ENCODE measurements at regions not wholly inside any gene's neighbourhood (a gene's known extent, or its start where the extent isn't known, plus 50 kb on each side); places are given as distances from the start of the nearest gene placed in this dataset.
A peak's percentile ranks its signal among the peaks of the same experiment; 100 is the strongest.

DNA sequence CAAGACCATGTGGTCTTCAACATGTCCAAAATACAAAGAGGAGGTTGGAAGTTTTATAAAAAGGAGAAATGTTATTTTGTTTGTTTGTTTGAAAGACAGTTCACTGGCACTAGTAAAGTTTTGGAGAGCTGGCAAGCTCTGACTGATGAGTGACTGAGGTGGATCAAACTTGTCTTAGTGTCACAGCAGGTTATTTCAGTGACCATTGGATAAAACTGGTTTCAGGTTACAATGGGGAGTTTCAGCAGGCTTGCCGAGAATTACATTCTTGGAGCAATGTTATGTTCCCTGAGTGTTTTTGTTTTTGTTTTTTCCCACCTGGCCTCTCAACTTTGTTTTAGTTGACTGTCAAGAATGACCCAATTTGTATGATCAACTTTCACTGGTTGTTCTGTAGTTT, 414.5 kb upstream of the ARHGEF26 start:
- Mint-ChIP-seq H3K36me3 (no peaks in the 10 kb centered on the region), H3K27ac (no peak overlapping the region), H3K9me3 (peaks cover 0 to 4% of the 10 kb centered on the region in 2 donors)
- DNase-seq (ENCODE audit: low spot score in 2 of 2) (no peak), ATAC-seq (no peak)

DNA sequence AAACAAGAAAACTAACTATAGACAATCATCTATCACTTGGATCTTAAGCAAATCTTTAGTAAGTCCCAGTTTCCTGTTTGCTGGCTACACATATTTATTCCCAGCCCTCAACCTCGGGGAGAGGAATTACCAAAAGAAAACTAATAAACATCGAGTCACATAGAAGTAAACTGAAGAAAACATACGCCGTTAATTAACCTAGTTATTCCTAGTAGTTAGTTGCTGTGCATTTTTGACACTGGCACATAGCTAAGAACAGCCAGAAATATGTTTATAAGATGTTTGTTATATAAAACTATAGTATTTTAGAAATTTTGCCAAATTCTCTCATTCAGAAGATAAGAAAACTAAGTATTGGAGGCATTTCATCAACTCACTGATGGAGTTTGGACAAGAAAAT, 407.2 kb upstream of the ARHGEF26 start:
- ATAC-seq: no peak
- H3K36me3 Mint-ChIP-seq: no peaks in the 10 kb centered on the region

DNA sequence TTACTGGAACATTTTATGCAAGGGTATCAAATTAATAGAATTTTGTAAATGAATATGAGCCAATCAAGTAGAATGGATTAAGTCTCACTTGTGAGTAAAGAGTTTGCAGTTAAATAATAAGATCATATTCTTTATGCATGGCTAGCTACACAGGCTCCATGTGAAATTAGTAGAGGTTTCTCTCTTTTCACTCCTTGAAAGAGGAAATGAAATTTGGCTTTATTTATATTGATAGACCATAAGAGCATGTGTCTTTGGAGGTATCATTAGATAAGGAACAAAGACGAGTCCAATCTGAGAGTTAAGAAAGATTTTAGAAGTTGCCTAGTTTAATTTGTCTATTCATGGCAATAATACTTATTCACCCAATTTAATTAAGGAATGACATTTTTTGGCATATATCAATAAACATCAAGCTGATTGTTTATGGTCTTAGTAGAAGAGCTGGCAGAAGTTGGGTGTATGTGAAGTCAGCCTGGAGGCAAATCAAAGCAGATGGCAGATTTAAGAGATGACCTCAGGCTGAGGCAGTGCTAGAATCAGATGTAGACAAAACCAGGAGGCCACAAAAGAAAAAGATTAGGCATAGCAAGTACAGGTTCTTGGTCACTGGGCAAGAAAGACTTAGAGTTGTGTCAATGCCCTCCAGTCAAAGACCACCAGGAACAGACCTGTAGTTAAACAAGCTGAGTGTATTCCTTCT, 406.5 kb upstream of the ARHGEF26 start:
- peaks cover 0 to 4% of the 10 kb centered on the region in 2 donors for H3K9me3 Mint-ChIP-seq
- H3K27ac Mint-ChIP-seq: no peak overlapping the region
- DNase-seq (ENCODE audit: low spot score in 2 of 2): no peak
- no peaks in the 10 kb centered on the region for H3K36me3 Mint-ChIP-seq
- ATAC-seq: no peak

More for the DNA sequence above, 407.2 kb upstream of the ARHGEF26 start:
- peaks cover 0 to 4% of the 10 kb centered on the region in 2 donors for H3K9me3 Mint-ChIP-seq
- DNase-seq (ENCODE audit: low spot score in 2 of 2): no peak
- H3K27ac Mint-ChIP-seq: no peak overlapping the region

DNA sequence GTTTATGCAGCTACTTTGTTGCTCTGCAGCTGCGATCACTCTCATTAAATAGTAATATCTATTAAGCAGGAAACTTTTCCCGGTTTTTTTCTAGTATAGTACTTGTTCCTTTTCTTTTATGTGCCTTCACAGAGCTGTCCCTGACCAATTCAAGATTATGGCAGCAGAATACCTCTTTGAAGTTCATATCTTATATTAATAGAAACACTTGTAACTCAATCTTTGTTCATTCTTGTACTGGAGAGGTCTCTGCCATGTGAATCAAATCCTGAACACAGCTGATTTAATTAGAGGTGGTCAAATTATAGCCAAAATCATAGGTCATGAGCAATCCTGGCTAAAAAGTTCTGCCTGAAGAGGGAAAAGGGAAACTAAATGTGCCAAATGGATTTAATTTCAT, 399.0 kb upstream of the ARHGEF26 start:
- no peaks in the 10 kb centered on the region for H3K36me3 Mint-ChIP-seq
- DNase-seq (ENCODE audit: low spot score in 2 of 2) (no peak), ATAC-seq (no peak)
- H3K9me3 Mint-ChIP-seq: no peaks in the 10 kb centered on the region
- H3K27ac Mint-ChIP-seq: no peak overlapping the region

DNA sequence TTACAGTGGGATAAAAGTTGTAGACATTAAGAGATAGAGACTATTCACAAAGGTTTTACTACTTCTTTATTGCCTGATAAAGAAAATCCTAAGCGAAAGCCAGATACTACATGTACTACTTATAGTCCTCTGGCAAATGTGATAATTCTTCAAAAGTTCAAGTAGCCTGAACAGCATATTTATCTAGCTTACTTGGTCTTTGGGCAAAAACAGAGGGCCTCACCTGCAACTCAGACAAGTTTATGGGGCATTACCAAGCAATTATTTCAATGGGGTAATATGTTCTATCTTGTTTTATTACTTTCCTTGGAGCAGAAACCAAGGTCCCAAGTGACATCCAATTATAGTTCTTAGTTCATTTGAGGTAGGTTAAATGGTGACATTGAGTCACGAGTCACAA, 390.1 kb upstream of the ARHGEF26 start:
- Mint-ChIP-seq H3K36me3 (peaks cover 9% of the 10 kb centered on the region in 2 donors), H3K27ac (no peak overlapping the region), H3K9me3 (peaks cover 8 to 15% of the 10 kb centered on the region in 2 donors)
- no peak for DNase-seq (ENCODE audit: low spot score in 2 of 2)
- no peak for ATAC-seq

DNA sequence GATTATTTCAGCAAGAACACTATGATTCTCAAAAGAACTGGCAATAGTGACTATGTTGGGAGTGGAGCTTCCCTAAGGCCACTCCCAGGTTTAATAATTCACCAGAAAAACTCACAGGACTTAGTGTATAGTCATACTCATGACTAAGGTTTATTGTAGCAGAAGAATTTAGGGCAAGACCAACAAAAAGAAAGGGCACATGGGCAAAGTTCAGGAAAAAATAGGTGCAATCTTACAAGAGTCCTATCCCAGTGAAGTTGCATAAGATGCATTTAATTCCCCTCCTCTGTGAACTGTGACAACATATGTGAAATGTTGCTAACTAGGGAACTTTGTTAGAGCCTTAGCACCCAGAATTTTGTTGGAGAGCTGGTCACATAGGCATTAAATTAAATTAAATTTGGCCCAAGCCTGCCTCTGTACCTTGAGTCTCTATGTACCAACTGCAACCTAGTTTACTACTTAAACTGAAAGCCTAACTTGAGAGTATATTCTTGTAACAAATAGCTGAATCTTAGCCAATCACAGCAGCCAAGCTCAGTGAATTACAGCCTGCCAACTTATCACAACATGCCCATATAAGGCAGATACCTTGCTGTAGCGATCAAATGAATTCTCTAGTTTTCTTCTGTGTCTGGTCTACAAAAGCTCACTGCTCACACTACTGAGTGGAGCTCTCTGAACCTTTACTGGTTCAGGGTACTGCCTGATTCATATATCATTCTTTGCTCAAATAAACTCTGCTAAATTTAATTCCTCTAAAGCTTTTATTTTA, 386.2 kb upstream of the ARHGEF26 start:
- ATAC-seq: no peak
- Mint-ChIP-seq H3K36me3 (peaks cover 9% of the 10 kb centered on the region in 2 donors), H3K27ac (no peak overlapping the region), H3K9me3 (peaks cover 16 to 23% of the 10 kb centered on the region in 2 donors)
- DNase-seq (ENCODE audit: low spot score in 2 of 2): no peak

DNA sequence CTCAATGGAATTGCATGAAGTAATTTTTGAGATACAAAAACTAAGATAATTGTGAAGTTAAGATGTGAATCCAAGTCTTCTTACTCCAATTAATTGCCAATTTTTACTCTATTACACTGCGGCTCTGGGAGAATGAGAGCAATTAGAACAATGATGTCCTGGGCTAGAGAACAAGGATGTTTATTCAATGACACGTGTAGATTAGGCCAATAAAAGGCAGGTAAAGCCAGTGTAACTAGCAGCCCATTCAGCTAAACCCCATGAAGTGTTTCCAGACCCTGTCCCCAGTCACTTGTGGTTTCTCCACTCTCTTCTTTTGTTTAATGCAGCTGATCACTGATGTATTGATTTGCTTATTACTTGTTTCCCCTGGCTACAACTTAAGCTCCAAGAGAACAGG, 381.1 kb upstream of the ARHGEF26 start:
- no peak overlapping the region for H3K27ac Mint-ChIP-seq
- no peaks in the 10 kb centered on the region for H3K36me3 Mint-ChIP-seq
- ATAC-seq (no peak), DNase-seq (ENCODE audit: low spot score in 2 of 2) (no peak)
- H3K9me3 Mint-ChIP-seq: peaks cover 7 to 8% of the 10 kb centered on the region in 2 donors

DNA sequence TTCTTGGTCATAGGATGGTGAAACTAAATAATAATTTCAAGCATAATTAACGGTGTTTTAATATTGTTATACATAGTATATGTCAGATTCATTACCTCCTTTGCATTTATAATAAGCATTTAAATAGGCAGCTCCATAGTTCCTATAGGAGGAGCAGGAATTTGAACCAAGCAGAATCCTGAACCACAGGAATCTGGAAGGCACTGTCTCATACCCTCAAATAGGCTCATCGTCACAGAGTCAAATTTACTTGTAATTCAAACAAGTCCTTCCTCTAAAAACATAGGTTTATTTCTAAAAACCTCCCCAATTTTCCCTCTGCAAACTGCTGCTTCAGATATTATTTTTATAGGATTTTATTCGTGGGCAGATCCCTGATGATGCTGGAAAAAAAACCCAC, 376.3 kb upstream of the ARHGEF26 start:
- Mint-ChIP-seq H3K36me3 (no peaks in the 10 kb centered on the region), H3K9me3 (no peaks in the 10 kb centered on the region), H3K27ac (no peak overlapping the region)
- ATAC-seq (no peak), DNase-seq (ENCODE audit: low spot score in 2 of 2) (no peak)

DNA sequence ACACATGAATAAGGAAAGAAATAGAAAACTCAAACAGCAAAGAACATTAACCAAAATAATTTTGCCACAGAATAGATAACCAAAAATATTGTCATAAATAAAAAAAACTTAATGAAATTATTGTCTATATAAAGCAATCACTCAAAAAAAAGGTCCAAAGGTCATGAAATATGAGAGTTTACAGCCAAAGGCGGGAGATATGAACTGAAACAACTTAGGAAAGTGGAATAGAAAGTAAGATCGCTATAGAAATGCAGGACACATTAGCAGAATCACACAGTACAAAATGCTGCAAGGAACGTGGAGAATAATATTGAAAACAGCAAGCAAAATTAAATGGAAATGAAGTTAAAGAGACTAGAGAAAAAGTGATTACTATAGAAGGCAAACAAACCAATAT, 375.0 kb upstream of the ARHGEF26 start:
- DNase-seq (ENCODE audit: low spot score in 2 of 2) (no peak), ATAC-seq (no peak)
- H3K36me3 Mint-ChIP-seq: no peaks in the 10 kb centered on the region
- no peak overlapping the region for H3K27ac Mint-ChIP-seq
- H3K9me3 Mint-ChIP-seq: no peaks in the 10 kb centered on the region

DNA sequence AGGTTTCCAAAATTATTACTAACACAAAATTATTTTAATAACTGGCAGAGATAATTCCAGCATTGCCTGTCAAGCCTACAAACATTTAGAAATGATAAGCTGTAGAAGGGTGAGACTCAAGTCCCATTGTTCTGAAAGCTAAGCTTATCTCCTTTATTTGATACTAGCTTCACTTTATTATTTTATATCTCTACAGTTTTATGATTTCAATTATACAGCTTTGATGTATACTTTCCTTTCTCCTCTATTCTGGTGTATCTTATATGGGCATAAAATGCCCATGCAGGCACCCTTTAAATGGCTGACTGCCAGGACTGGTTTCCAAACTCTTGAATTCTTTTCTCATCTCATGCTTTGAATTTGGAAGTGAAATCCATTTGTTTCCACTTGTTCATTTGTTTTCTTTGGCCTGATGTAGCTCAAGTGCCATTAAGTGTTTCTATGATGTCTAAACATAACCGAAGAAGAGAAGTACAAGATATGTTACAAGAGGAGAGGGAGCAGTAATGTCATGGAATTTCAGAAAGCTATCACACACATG, 372.1 kb upstream of the ARHGEF26 start:
- Mint-ChIP-seq H3K36me3 (no peaks in the 10 kb centered on the region), H3K9me3 (no peaks in the 10 kb centered on the region), H3K27ac (no peak overlapping the region)
- ATAC-seq (no peak), DNase-seq (ENCODE audit: low spot score in 2 of 2) (no peak)

DNA sequence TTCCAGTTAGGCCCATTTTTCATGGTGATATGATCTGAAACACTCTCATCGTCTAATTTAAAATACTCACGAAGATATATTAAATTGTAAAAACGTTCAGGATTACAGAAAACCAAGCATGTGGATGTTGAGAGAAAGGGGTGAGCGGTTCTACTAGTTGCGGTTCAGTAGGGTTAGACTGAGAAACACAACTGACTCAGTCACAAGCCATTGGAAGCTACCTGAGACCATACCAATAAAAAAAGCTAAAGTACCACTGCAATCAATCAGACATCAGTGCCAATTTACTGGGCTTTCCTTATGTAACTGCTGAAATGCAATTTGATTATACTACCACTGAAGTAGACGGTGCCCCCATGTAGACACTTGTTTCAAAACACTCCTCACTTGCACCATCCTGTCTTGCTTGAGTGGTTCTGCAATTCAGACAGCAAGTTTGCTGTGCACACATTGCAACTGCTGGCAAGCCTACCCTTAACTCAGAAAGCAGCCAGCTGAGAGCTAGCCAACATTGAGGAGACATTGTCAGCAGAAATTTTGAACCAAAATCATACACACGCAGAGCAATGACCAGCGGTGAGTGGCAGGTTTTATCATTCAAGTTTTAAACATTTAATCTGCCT, 368.7 kb upstream of the ARHGEF26 start:
- ATAC-seq (no peak), DNase-seq (ENCODE audit: low spot score in 2 of 2) (no peak)
- peaks cover 0 to 9% of the 10 kb centered on the region in 2 donors for H3K9me3 Mint-ChIP-seq
- H3K27ac Mint-ChIP-seq: no peak overlapping the region
- no peaks in the 10 kb centered on the region for H3K36me3 Mint-ChIP-seq

DNA sequence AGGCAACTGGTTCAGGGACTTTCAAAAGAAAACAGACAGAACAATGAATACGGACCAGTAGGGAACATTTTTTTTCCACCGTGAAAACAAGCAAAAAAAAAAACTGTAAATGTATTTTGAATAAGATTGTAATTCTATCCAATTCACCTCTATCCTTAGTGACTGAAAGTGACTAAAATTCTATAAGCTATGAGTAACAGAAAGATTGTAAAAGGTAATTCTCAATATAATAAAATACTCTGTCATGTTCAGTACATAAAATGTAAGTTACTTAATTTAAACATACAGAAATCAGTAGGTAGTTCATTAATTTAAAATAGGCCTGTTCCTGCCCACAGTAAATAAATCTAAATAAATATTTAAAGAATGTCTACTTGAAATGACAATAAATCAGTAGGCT, 368.2 kb upstream of the ARHGEF26 start:
- no peak for ATAC-seq
- no peaks in the 10 kb centered on the region for H3K36me3 Mint-ChIP-seq
- H3K9me3 Mint-ChIP-seq: peaks cover 0 to 9% of the 10 kb centered on the region in 2 donors
- no peak overlapping the region for H3K27ac Mint-ChIP-seq
- no peak for DNase-seq (ENCODE audit: low spot score in 2 of 2)

DNA sequence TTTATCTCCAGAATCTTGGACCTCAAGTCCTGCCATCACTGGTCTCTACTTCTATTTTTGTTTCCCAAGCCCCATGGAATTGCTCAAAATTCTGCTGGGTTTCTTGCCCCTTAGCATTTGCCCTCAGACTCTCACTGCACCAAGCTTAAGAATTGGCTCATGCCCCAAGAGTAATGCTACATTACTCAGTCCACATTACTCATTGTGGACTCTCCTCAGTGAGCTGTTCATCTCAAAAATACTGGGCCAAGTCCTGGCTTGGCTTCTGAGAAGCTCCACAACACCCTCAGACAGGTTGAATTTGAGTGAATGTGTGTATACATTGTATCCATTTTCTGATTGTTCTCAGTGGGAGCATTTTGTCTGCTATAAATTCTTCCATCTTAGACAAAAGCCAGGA, 364.4 kb upstream of the ARHGEF26 start:
- H3K27ac Mint-ChIP-seq: no peak overlapping the region
- ATAC-seq (no peak), DNase-seq (ENCODE audit: low spot score in 2 of 2) (no peak)
- H3K36me3 Mint-ChIP-seq: no peaks in the 10 kb centered on the region
- H3K9me3 Mint-ChIP-seq: peaks cover 0 to 9% of the 10 kb centered on the region in 2 donors

DNA sequence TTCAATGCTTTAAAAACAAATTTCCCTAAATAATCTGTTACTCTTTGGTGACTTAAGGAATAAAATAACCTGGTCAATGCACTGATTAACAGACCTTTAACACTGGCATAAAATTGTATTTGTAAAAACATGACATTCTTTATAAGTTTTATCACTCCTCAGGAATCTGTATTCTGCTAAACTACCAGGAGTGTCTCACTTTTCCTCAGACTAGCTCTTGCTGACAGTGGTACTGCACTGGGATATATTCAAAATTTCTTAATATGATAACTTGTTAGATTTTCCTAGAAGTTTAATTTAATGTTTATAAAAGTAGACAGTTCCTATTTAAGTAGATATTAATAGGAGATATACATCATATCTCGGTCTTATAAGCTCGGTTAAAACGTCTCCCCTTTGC, 363.4 kb upstream of the ARHGEF26 start:
- DNase-seq (ENCODE audit: low spot score in 2 of 2) (no peak), ATAC-seq (no peak)
- peaks cover 0 to 9% of the 10 kb centered on the region in 2 donors for H3K9me3 Mint-ChIP-seq
- H3K36me3 Mint-ChIP-seq: no peaks in the 10 kb centered on the region
- H3K27ac Mint-ChIP-seq: no peak overlapping the region

DNA sequence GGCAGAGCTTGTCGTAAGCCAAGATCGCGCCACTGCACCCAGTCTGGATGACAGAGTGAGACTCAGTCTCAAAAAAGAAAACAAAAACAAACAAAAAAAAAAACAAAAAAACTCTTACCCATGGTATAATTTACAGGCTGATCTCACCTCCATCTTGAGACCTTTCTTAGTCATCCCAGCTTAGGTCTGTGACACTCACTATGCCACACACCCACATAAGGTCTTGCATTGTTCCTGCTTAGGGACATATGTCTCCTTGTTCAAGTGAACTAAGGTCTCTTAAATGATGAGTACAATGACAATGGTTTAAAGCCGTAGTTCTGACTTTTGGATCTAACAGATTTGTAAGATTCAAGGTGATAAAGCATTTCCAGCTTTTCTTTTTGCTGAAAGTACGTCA, 360.2 kb upstream of the ARHGEF26 start:
- H3K9me3 Mint-ChIP-seq: no peaks in the 10 kb centered on the region

DNA sequence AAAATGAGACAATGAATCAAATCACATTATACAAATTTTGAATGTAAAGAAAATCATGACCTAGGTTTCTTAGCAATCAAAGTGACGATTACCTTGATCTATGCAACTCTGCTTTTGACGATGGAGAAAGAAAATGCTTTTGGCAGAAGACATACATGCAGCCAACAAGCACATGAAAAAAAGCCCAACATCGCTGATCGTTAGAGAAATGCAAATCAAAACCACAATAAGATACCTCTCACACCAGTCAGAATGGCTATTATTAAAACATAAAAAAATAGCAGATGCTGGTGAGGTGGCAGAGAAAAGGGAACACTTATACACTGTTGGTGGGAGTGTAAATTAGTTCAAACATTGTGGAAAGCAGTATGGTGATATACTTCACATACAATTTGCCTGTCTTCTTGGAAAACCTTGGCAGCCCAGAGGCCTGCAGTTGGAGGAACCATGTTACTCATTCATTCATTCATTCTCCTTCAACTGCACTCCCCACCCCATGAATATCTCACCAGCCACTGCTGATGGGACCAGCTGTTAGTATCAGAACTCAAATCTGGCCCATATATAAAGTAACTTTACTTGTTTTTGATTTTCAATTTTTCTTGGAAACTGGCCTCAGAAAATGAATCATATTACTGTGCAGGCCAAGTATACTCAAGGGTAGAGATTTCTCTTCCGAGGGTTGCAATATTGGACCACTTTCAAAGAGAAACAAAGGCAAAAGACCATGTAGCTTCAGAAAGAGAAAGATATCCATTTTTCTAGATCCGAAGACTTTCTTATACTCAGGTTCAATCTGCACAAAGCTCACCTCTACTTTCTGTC, 358.6 kb upstream of the ARHGEF26 start:
- no peak overlapping the region for H3K27ac Mint-ChIP-seq
- no peaks in the 10 kb centered on the region for H3K36me3 Mint-ChIP-seq
- no peak for DNase-seq (ENCODE audit: low spot score in 2 of 2)
- no peaks in the 10 kb centered on the region for H3K9me3 Mint-ChIP-seq
- ATAC-seq: no peak

More for the DNA sequence above, 360.2 kb upstream of the ARHGEF26 start:
- ATAC-seq (peak in 1 of 2 donors; percentile 50), DNase-seq (ENCODE audit: low spot score in 2 of 2) (no peak)
- Mint-ChIP-seq H3K36me3 (no peaks in the 10 kb centered on the region), H3K27ac (no peak overlapping the region)
